Mesendoderm (in vitro differentiated cells): ENCODE measurements at regions not wholly inside any gene's neighbourhood (a gene's known extent, or its start where the extent isn't known, plus 50 kb on each side); places are given as distances from the start of the nearest gene placed in this dataset.

Experiments
- DNase-seq: peaks from one replicate; pipeline ENCODE4 v3.0.0; 2013
- H2AK5ac ChIP-seq: 2 replicates; pipeline ENCODE4 v1.6.1; 2013; ENCODE audit warnings: low read length, inconsistent platforms
- H2BK120ac ChIP-seq: 2 replicates; pipeline ENCODE4 v1.6.1; 2013; ENCODE audit warnings: low read depth, mild to moderate bottlenecking, low read length, moderate library complexity, mixed read lengths
- H2BK15ac ChIP-seq: replicated peaks from 2 replicates; pipeline ENCODE4 v1.6.1; 2013; ENCODE audit warnings: low read depth, mild to moderate bottlenecking, moderate library complexity
- H2BK5ac ChIP-seq: 2 replicates; pipeline ENCODE4 v1.6.1; 2013; ENCODE audit warnings: low read length, inconsistent platforms
- H3K18ac ChIP-seq: 2 replicates; pipeline ENCODE4 v1.6.1; 2013; ENCODE audit warnings: mild to moderate bottlenecking, low read length, mixed read lengths
- H3K23ac ChIP-seq: one replicate; pipeline ENCODE4 v1.6.1; 2013; ENCODE audit warnings: low read length
- H3K27ac ChIP-seq: 2 replicates; pipeline ENCODE4 v1.5.1; 2013; ENCODE audit warnings: low read depth, mild to moderate bottlenecking, inconsistent platforms, low read length, moderate library complexity
- H3K27me3 ChIP-seq: 2 replicates; pipeline ENCODE4 v1.6.1; 2013; ENCODE audit warnings: low read length, control low read depth, mild to moderate bottlenecking, inconsistent platforms; ENCODE audit not compliant: insufficient read depth, poor library complexity
- H3K36me3 ChIP-seq: 2 replicates; pipeline ENCODE4 v1.6.1; 2013; ENCODE audit warnings: low read length, inconsistent platforms; ENCODE audit not compliant: control insufficient read depth, insufficient read depth
- H3K4ac ChIP-seq: one replicate; pipeline ENCODE4 v1.6.1; 2013; ENCODE audit warnings: low read depth, mild to moderate bottlenecking, low read length, moderate library complexity
- H3K4me1 ChIP-seq: 2 replicates; pipeline ENCODE4 v1.6.1; 2013; ENCODE audit warnings: low read depth, low read length, inconsistent platforms; ENCODE audit not compliant: control insufficient read depth
- H3K4me2 ChIP-seq: 2 replicates; pipeline ENCODE4 v1.6.1; 2013; ENCODE audit warnings: low read length
- H3K4me3 ChIP-seq: 2 replicates; pipeline ENCODE4 v1.5.1; 2013; ENCODE audit warnings: mild to moderate bottlenecking, low read length
- H3K56ac ChIP-seq: one replicate; pipeline ENCODE4 v1.6.1; 2013; ENCODE audit warnings: low read length
- H3K79me1 ChIP-seq: 2 replicates; pipeline ENCODE4 v1.6.1; 2013; ENCODE audit warnings: low read length, inconsistent platforms
- H3K79me2 ChIP-seq: 2 replicates; pipeline ENCODE4 v1.6.1; 2013; ENCODE audit warnings: mild to moderate bottlenecking, low read length; ENCODE audit not compliant: control insufficient read depth, insufficient read depth
- H3K9ac ChIP-seq: 2 replicates; pipeline ENCODE4 v1.6.1; 2013; ENCODE audit warnings: low read length, inconsistent platforms
- H4K5ac ChIP-seq: one replicate; pipeline ENCODE4 v1.6.1; 2013; ENCODE audit warnings: low read length
- H4K8ac ChIP-seq: one replicate; pipeline ENCODE4 v1.6.1; 2013; ENCODE audit warnings: low read depth, mild to moderate bottlenecking, control low read depth, low read length, moderate library complexity
- WGBS: extraction: QIAGEN DNeasy Blood & Tissue Kit; methylation state at CpG from one replicate; pipeline ENCODE4 v1.1.7; 2013; ENCODE audit warnings: low lambda C conversion rate, missing lambda C conversion rate; ENCODE audit not compliant: insufficient coverage; ENCODE audit errors: extremely low coverage; 5-methylcytosine and 5-hydroxymethylcytosine counted together

DNA sequence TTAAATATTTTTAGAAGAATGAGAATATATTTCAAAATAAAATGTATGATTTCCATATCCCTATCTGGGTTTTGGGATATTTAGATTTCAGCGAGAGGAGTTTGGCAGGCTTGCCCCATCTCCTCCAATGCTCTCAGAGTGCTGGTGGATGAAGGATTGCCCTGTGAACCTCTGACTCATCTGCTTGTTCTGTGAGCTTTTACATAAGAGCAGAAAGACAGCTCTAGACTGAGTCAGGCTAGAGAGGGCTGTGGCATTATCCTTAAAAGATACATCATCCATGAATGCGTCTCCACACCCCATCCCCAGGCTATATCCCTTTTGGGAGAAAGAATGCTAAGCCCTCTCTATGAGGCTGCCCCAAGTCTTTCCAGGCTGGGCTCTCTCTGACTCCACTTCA, 190.6 kb downstream of the TUBA3C start:
- H3K79me1 ChIP-seq = no peaks in the 10 kb centered on the region
- no peak overlapping the region for H4K8ac ChIP-seq
- DNase-seq = no peak
- no peak overlapping the region for H3K18ac ChIP-seq
- H4K5ac ChIP-seq = no peak overlapping the region
- H2BK120ac ChIP-seq = no peak overlapping the region
- no peak overlapping the region for H3K4me2 ChIP-seq
- H2AK5ac ChIP-seq = no peak overlapping the region
- no peak overlapping the region for H3K23ac ChIP-seq
- H3K27ac ChIP-seq = no peak overlapping the region
- H3K56ac ChIP-seq = no peak overlapping the region
- no peak overlapping the region for H2BK15ac ChIP-seq
- no CpG with 5 or more reads among the region's 2 CpGs for WGBS
- H3K4ac ChIP-seq = no peak overlapping the region
- no peak overlapping the region for H2BK5ac ChIP-seq
- H3K79me2 ChIP-seq = no peaks in the 10 kb centered on the region
- H3K36me3 ChIP-seq = no peaks in the 10 kb centered on the region
- no peaks in the 10 kb centered on the region for H3K27me3 ChIP-seq
- no peak overlapping the region for H3K4me3 ChIP-seq
- no peaks in the 10 kb centered on the region for H3K4me1 ChIP-seq
- H3K9ac ChIP-seq = no peak overlapping the region

DNA sequence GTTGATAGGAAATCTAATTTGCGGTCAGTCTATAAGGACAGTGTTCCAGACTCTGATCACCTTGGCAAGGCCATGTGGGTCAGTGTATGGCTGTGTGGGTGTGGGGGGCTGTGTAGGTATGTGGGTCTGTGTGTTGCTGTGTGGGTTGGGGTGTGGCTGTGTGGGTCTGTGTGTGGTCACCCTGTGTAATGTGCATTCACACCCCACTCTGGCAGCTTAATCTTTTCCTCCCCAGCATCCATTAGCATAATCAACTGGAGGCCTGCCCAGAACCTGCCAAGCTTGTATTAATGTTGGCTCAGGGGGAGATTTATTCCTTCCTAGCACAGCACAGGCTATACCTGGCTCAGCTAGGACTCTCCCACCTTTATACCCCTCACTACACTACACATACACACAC, 203.2 kb downstream of the TUBA3C start:
- H2BK120ac ChIP-seq = no peak overlapping the region
- H3K4me3 ChIP-seq = no peak overlapping the region
- H3K18ac ChIP-seq = no peak overlapping the region
- H3K27me3 ChIP-seq = no peaks in the 10 kb centered on the region
- no peaks in the 10 kb centered on the region for H3K79me1 ChIP-seq
- no peak overlapping the region for H4K5ac ChIP-seq
- no peak overlapping the region for H3K4ac ChIP-seq
- H3K56ac ChIP-seq = no peak overlapping the region
- no peak overlapping the region for H3K9ac ChIP-seq
- no peaks in the 10 kb centered on the region for H3K4me1 ChIP-seq
- no peak for DNase-seq
- no CpG with 5 or more reads among the region's 1 CpG for WGBS
- H2BK5ac ChIP-seq = no peak overlapping the region
- no peak overlapping the region for H3K27ac ChIP-seq
- H2BK15ac ChIP-seq = no peak overlapping the region
- no peaks in the 10 kb centered on the region for H3K36me3 ChIP-seq
- no peak overlapping the region for H4K8ac ChIP-seq
- no peak overlapping the region for H3K23ac ChIP-seq
- H2AK5ac ChIP-seq = no peak overlapping the region
- no peaks in the 10 kb centered on the region for H3K79me2 ChIP-seq
- H3K4me2 ChIP-seq = no peak overlapping the region

DNA sequence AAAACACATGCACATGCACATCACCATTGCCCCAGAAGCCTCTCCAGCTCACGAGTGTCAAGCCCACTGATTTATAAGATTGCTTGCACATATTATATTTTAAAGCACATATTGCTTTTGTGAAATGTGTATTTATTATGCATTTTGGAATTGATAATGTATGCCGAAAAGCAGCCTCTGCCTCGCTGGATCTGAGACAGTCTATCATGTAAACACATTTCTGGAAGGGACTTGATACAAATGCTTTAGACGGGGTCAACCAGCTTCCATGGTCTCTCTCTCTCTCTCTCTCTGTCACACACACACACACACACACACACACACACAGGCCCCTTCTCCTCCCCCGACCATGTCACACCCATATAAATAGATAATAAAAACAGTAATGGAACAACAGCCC, 203.8 kb downstream of the TUBA3C start:
- H3K4ac ChIP-seq = no peak overlapping the region
- no peak overlapping the region for H3K4me2 ChIP-seq

GRCh38 chr13:18971576-18972219, 209.9 kb downstream of the TUBA3C start:
- Histone ChIP-seq H3K4me3 (no peak overlapping the region), H3K79me1 (no peaks in the 10 kb centered on the region), H3K18ac (no peak overlapping the region), H3K56ac (no peak overlapping the region), H4K5ac (no peak overlapping the region), H2BK5ac (no peak overlapping the region), H2BK120ac (no peak overlapping the region), H3K79me2 (no peaks in the 10 kb centered on the region), H3K4ac (no peak overlapping the region), H3K9ac (no peak overlapping the region), H3K27me3 (no peaks in the 10 kb centered on the region), H2BK15ac (no peak overlapping the region), H3K4me2 (no peak overlapping the region), H3K27ac (no peak overlapping the region), H3K23ac (no peak overlapping the region), H4K8ac (no peak overlapping the region), H2AK5ac (no peak overlapping the region), H3K4me1 (no peaks in the 10 kb centered on the region), H3K36me3 (no peaks in the 10 kb centered on the region)
- WGBS = no CpG with 5 or more reads among the region's 4 CpGs
- DNase-seq = no peak

More for the DNA sequence above, 203.8 kb downstream of the TUBA3C start:
- H3K27me3 ChIP-seq = no peaks in the 10 kb centered on the region
- no peak overlapping the region for H4K8ac ChIP-seq
- H2BK120ac ChIP-seq = no peak overlapping the region
- H4K5ac ChIP-seq = no peak overlapping the region
- no peak for DNase-seq
- no peak overlapping the region for H3K18ac ChIP-seq
- no peak overlapping the region for H2AK5ac ChIP-seq
- H3K4me3 ChIP-seq = no peak overlapping the region
- no peaks in the 10 kb centered on the region for H3K79me2 ChIP-seq
- H3K79me1 ChIP-seq = no peaks in the 10 kb centered on the region
- no peak overlapping the region for H3K56ac ChIP-seq
- H3K23ac ChIP-seq = no peak overlapping the region
- no peaks in the 10 kb centered on the region for H3K4me1 ChIP-seq
- H2BK5ac ChIP-seq = no peak overlapping the region
- WGBS = no CpG with 5 or more reads among the region's 5 CpGs
- no peak overlapping the region for H2BK15ac ChIP-seq
- H3K9ac ChIP-seq = no peak overlapping the region
- H3K36me3 ChIP-seq = no peaks in the 10 kb centered on the region
- no peak overlapping the region for H3K27ac ChIP-seq

- Histone ChIP-seq H2AK5ac (no peak overlapping the region), H3K4ac (no peak overlapping the region), H2BK5ac (no peak overlapping the region), H3K9ac (no peak overlapping the region), H3K79me1 (no peaks in the 10 kb centered on the region), H3K18ac (no peak overlapping the region), H2BK120ac (no peak overlapping the region), H2BK15ac (no peak overlapping the region), H3K56ac (no peak overlapping the region), H3K27me3 (no peaks in the 10 kb centered on the region), H3K79me2 (no peaks in the 10 kb centered on the region), H3K36me3 (no peaks in the 10 kb centered on the region), H3K4me3 (no peak overlapping the region), H3K27ac (no peak overlapping the region), H4K5ac (no peak overlapping the region), H3K23ac (no peak overlapping the region), H3K4me2 (no peak overlapping the region), H4K8ac (no peak overlapping the region), H3K4me1 (no peaks in the 10 kb centered on the region)
- DNase-seq = no peak
- WGBS = no CpG with 5 or more reads among the region's 14 CpGs
Observed at GRCh38 chr13:18965347-18965855, 216.2 kb downstream of the TUBA3C start.

DNA sequence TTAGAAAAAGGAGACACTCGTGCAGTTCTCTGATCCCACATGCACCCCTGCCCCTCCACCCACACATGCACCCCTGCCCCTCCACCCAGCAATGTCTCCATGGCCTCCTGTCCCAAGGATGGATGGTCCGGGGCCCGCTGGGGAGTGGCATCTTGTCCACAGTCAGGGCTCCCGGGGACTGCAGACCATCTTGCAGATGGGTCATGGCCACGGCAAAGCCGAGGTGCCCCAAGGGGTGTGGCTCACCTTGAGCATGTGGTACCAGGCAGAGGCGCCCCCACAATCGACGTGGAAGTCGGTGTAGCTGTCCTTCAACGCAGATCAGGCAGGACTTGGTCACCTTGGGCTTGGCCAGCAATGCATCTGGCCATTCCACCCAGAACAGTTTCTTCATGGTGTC, 216.7 kb downstream of the TUBA3C start:
- H3K27me3 ChIP-seq = no peaks in the 10 kb centered on the region
- no peak overlapping the region for H2BK120ac ChIP-seq
- H3K4me3 ChIP-seq = no peak overlapping the region
- H4K5ac ChIP-seq = no peak overlapping the region
- H4K8ac ChIP-seq = no peak overlapping the region
- no peak overlapping the region for H2BK5ac ChIP-seq
- H3K36me3 ChIP-seq = no peaks in the 10 kb centered on the region
- no peak overlapping the region for H3K9ac ChIP-seq
- WGBS = no CpG with 5 or more reads among the region's 11 CpGs
- no peak overlapping the region for H3K56ac ChIP-seq
- H3K4me2 ChIP-seq = no peak overlapping the region
- H3K18ac ChIP-seq = no peak overlapping the region
- no peak overlapping the region for H3K27ac ChIP-seq
- no peak for DNase-seq
- no peaks in the 10 kb centered on the region for H3K79me1 ChIP-seq
- no peaks in the 10 kb centered on the region for H3K79me2 ChIP-seq
- H3K23ac ChIP-seq = no peak overlapping the region
- no peak overlapping the region for H2BK15ac ChIP-seq
- H2AK5ac ChIP-seq = no peak overlapping the region
- no peak overlapping the region for H3K4ac ChIP-seq
- no peaks in the 10 kb centered on the region for H3K4me1 ChIP-seq
